ENCODE measurements at regions not wholly inside any gene's neighbourhood (a gene's known extent, or its start where the extent isn't known, plus 50 kb on each side); places are given as distances from the start of the nearest gene placed in this dataset.
A peak's percentile ranks its signal among the peaks of the same experiment; 100 is the strongest.
"Not testable (repeated sequence)": the region's sequence is repeated elsewhere in the genome, so short reads cannot be mapped to it uniquely, and the experiment has no call there.

GRCh38 chr16:75864243-75864642 is 138.0 kb upstream of the CPHXL start:
- Mint-ChIP-seq H3K36me3 (ENCODE audit: low read depth) (no peaks in the 10 kb centered on the region), H3K4me3 (no peak overlapping the region), H3K27me3 (peaks cover 4% of the 10 kb centered on the region), H3K27ac (no peak overlapping the region), H3K4me1 (no peaks in the 10 kb centered on the region), H3K9me3 (no peaks in the 10 kb centered on the region)
- no peak for ATAC-seq (replicated peaks)

GRCh38 chr16:75865736-75866135 is 139.4 kb upstream of the CPHXL start:
- H3K9me3 Mint-ChIP-seq, result no peaks in the 10 kb centered on the region
- H3K4me3 Mint-ChIP-seq, result no peak overlapping the region
- H3K27ac Mint-ChIP-seq, result no peak overlapping the region
- peaks cover 12% of the 10 kb centered on the region for H3K27me3 Mint-ChIP-seq
- H3K4me1 Mint-ChIP-seq, result no peaks in the 10 kb centered on the region
- no peak for ATAC-seq (replicated peaks)
- H3K36me3 Mint-ChIP-seq (ENCODE audit: low read depth), result no peaks in the 10 kb centered on the region

- Mint-ChIP-seq H3K36me3 (ENCODE audit: low read depth) (no peaks in the 10 kb centered on the region), H3K9me3 (no peaks in the 10 kb centered on the region), H3K27ac (no peak overlapping the region), H3K4me1 (no peaks in the 10 kb centered on the region), H3K27me3 (peaks cover 12% of the 10 kb centered on the region), H3K4me3 (no peak overlapping the region)
- ATAC-seq (replicated peaks), result no peak
Observed at GRCh38 chr16:75868636-75869632, 142.6 kb upstream of the CPHXL start.

- not testable (repeated sequence) for H3K4me3 Mint-ChIP-seq; H3K4me1 Mint-ChIP-seq; H3K27me3 Mint-ChIP-seq; H3K9me3 Mint-ChIP-seq; H3K36me3 Mint-ChIP-seq (ENCODE audit: low read depth); H3K27ac Mint-ChIP-seq; ATAC-seq (replicated peaks)
Observed at GRCh38 chr16:75881280-75881679, 155.0 kb upstream of the CPHXL start.

DNA sequence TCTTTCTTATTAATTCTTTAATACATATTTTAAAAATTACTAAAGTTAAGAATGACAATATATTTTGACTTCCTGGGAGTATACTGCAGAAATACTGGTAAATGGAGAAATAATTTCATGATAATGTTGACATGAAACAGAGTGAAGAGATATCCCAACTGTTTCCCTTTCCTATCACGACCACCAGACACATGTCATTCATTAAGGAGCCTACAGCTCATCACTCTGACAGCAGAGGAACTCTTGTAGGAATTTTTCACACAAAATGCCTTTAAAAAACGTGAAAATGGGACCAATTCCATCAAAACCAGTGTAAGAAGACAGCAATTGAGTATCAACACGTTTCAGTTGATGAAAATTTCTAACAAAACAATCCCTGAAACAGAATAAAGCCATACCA is 172.9 kb upstream of the CPHXL start:
- no peak overlapping the region for H3K4me3 Mint-ChIP-seq
- H3K36me3 Mint-ChIP-seq (ENCODE audit: low read depth), result no peaks in the 10 kb centered on the region
- no peaks in the 10 kb centered on the region for H3K27me3 Mint-ChIP-seq
- H3K4me1 Mint-ChIP-seq, result no peaks in the 10 kb centered on the region
- H3K9me3 Mint-ChIP-seq, result no peaks in the 10 kb centered on the region
- no peak overlapping the region for H3K27ac Mint-ChIP-seq
- ATAC-seq (replicated peaks), result no peak

DNA sequence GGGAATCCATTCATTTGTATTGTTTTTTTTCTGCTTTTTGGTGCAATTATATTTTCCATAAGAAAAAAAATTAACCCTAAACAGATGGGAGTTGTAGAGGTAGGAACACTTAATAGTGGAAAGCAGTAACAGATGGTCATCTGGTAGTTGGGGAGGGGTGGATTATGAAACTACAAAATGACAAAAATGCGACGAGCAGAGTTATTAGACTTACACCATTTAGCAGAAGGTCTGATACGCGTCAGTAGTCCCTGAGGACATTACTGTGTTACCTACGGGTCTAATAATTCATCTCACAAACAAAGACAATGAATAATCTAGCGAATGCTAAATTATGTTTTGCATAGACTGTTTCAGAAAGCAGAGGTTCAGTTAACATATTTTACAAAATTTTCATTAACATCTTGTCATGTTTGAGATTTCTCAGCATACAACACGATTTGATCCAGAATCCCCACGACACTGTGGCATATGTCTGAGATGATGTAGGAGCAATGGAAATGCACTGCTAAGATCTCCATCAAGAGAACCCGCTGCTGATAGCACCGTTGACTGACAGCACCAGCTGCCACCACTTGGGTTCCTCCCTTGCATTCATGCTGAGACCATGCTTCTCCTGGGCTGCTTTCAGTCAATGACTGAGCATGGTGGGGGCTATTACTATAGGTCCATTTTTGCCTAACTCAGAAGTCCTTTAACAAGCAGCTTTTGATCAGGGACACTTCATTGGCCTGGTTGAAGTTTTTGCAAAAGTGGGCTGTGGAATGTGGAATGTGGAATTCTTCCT is 182.2 kb upstream of the CPHXL start:
- Mint-ChIP-seq H3K36me3 (ENCODE audit: low read depth) (no peaks in the 10 kb centered on the region), H3K4me3 (no peak overlapping the region), H3K27ac (no peak overlapping the region), H3K4me1 (no peaks in the 10 kb centered on the region), H3K27me3 (peaks cover 6% of the 10 kb centered on the region), H3K9me3 (no peaks in the 10 kb centered on the region)
- no peak for ATAC-seq (replicated peaks)

DNA sequence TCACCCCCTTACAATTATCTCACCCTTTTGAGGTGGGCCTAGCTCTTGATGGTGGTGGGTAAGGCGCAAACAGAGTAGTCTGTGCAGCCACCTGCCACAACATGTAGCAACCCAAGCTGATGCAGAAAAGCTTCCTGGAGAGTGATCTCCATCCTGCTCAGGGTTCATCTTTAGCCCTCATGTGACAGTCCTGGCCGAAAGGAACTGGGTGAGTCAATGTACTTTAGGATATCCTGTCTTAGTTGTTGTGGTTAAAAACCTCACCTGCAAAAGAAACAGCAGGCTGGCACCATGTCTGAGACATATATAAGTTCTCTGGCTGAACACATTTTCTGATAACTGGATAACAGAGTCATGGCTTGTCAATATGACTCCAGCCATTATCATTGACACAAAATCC is 183.5 kb upstream of the CPHXL start:
- H3K4me3 Mint-ChIP-seq, result no peak overlapping the region
- ATAC-seq (replicated peaks), result peak; percentile 35
- no peaks in the 10 kb centered on the region for H3K9me3 Mint-ChIP-seq

GRCh38 chr16:75911896-75912295 is 185.6 kb upstream of the CPHXL start:
- Mint-ChIP-seq H3K27ac (no peak overlapping the region), H3K36me3 (ENCODE audit: low read depth) (no peaks in the 10 kb centered on the region), H3K9me3 (no peaks in the 10 kb centered on the region), H3K4me1 (no peaks in the 10 kb centered on the region), H3K27me3 (peaks cover 4% of the 10 kb centered on the region), H3K4me3 (no peak overlapping the region)
- no peak for ATAC-seq (replicated peaks)

More for the DNA sequence above, 183.5 kb upstream of the CPHXL start:
- H3K36me3 Mint-ChIP-seq (ENCODE audit: low read depth), result no peaks in the 10 kb centered on the region
- H3K27ac Mint-ChIP-seq, result no peak overlapping the region
- H3K4me1 Mint-ChIP-seq, result no peaks in the 10 kb centered on the region
- peaks cover 6% of the 10 kb centered on the region for H3K27me3 Mint-ChIP-seq

- Mint-ChIP-seq H3K9me3 (no peaks in the 10 kb centered on the region), H3K27ac (no peak overlapping the region), H3K4me3 (no peak overlapping the region), H3K4me1 (no peaks in the 10 kb centered on the region), H3K36me3 (ENCODE audit: low read depth) (no peaks in the 10 kb centered on the region), H3K27me3 (peaks cover 8% of the 10 kb centered on the region)
- no peak for ATAC-seq (replicated peaks)
Observed at GRCh38 chr16:75913958-75914357, 187.7 kb upstream of the CPHXL start.

DNA sequence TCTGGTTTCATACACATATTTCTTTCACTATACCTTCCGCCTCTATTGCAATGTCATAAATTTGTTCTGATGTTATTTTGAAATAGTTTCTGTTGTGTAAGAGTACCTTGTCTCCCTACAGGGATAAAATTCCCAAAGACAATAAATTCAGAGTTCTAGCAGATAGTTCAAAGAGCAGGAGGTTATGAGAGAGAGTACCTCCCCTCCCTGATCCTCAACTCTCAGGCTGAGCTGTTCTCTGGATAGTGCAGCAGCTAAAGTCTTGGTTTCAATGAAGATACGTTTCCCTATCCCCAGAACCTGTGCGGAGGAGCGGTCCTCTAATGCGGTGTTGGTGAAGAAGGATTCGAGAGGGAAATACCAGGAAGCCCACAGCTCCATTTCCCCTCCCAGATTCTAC is 190.2 kb upstream of the CPHXL start:
- no peaks in the 10 kb centered on the region for H3K9me3 Mint-ChIP-seq
- H3K27ac Mint-ChIP-seq, result no peak overlapping the region

DNA sequence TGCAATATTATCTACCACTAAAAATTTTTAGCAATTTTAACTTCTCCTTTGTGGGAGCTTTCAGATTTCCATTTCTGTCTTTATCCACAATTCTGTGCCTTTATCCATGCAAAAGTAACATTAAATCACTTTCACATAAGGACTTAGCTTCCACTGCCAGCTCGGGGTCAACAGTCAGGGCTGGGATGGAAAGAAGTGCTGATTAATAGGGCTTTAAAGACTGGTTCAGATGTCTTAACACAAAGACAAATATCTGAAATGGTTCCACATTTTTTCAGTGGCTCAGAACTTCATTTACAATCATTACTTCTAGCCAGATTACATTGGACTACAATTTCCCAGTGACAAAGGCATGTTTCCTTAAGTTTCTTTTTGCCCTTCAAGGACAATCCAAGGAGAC is 191.8 kb upstream of the CPHXL start:
- no peak for ATAC-seq (replicated peaks)
- Mint-ChIP-seq H3K27ac (no peak overlapping the region), H3K27me3 (peaks cover 20% of the 10 kb centered on the region), H3K4me3 (no peak overlapping the region), H3K4me1 (no peaks in the 10 kb centered on the region), H3K36me3 (ENCODE audit: low read depth) (no peaks in the 10 kb centered on the region), H3K9me3 (no peaks in the 10 kb centered on the region)

More for the DNA sequence above, 190.2 kb upstream of the CPHXL start:
- Mint-ChIP-seq H3K36me3 (ENCODE audit: low read depth) (no peaks in the 10 kb centered on the region), H3K4me1 (no peaks in the 10 kb centered on the region), H3K4me3 (no peak overlapping the region), H3K27me3 (peaks cover 18% of the 10 kb centered on the region)
- no peak for ATAC-seq (replicated peaks)

- ATAC-seq (replicated peaks), result no peak
- H3K27me3 Mint-ChIP-seq, result peaks cover 20% of the 10 kb centered on the region
- no peaks in the 10 kb centered on the region for H3K4me1 Mint-ChIP-seq
- no peak overlapping the region for H3K27ac Mint-ChIP-seq
- H3K4me3 Mint-ChIP-seq, result no peak overlapping the region
- no peaks in the 10 kb centered on the region for H3K9me3 Mint-ChIP-seq
- H3K36me3 Mint-ChIP-seq (ENCODE audit: low read depth), result no peaks in the 10 kb centered on the region
Observed at GRCh38 chr16:75919664-75920063, 193.4 kb upstream of the CPHXL start.

GRCh38 chr16:75921281-75921680 is 195.0 kb upstream of the CPHXL start:
- H3K9me3 Mint-ChIP-seq, result peaks cover 4% of the 10 kb centered on the region
- ATAC-seq (replicated peaks), result no peak
- no peak overlapping the region for H3K27ac Mint-ChIP-seq
- H3K4me3 Mint-ChIP-seq, result no peak overlapping the region
- peaks cover 21% of the 10 kb centered on the region for H3K27me3 Mint-ChIP-seq
- H3K4me1 Mint-ChIP-seq, result no peaks in the 10 kb centered on the region
- H3K36me3 Mint-ChIP-seq (ENCODE audit: low read depth), result no peaks in the 10 kb centered on the region

DNA sequence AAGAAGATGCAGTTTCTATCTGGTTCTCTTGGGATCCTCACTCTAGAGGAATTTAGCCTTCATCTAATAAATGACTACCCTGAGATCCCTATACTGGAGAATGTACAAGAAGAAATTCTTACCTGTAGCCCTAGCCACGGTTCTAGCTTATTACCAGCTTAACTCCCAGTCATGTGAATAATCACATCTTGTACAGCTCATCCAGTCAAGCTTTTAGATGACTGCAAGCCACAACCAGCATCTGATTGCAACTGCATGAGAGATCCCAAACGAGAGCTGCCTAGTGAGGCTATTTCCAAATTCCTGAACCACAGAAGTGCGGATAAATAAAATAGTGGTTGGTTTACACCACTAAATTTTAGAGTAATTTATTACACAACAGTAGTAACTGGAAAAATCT is 196.0 kb upstream of the CPHXL start:
- Mint-ChIP-seq H3K27ac (no peak overlapping the region), H3K4me3 (no peak overlapping the region), H3K27me3 (peaks cover 19% of the 10 kb centered on the region), H3K36me3 (ENCODE audit: low read depth) (no peaks in the 10 kb centered on the region), H3K4me1 (no peaks in the 10 kb centered on the region), H3K9me3 (peaks cover 4% of the 10 kb centered on the region)
- no peak for ATAC-seq (replicated peaks)

DNA sequence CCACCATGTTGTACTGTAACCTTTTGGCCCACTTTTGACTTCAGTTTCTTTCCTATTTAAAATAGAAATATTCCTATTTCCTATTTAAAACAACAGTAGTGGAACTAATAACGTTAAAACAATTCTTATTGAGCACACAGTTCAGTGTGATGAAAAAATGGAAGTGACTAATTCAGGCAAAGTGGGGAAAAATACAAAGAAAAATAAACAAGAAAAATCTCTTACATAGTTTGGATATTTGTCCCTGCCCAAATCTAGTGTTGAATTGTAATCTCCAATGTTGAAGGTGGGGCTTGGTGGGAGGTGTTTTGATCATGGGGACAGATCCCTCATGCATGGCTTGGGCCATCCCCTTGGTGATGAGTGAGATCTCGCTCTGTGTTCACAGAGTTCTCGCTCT is 198.1 kb upstream of the CPHXL start:
- peaks cover 4% of the 10 kb centered on the region for H3K9me3 Mint-ChIP-seq
- no peak for ATAC-seq (replicated peaks)
- H3K36me3 Mint-ChIP-seq (ENCODE audit: low read depth), result no peaks in the 10 kb centered on the region
- H3K4me3 Mint-ChIP-seq, result no peak overlapping the region
- peaks cover 15% of the 10 kb centered on the region for H3K27me3 Mint-ChIP-seq
- H3K27ac Mint-ChIP-seq, result no peak overlapping the region
- no peaks in the 10 kb centered on the region for H3K4me1 Mint-ChIP-seq

Data from activated T-helper 17 cell treated with anti-CD3 and anti-CD28 coated beads, Interleukin-2, amount 50 U/mL, for 72 hours (primary cell).